IPS DF 6.9 (cell line): ENCODE measurements at regions not wholly inside any gene's neighbourhood (a gene's known extent, or its start where the extent isn't known, plus 50 kb on each side); places are given as distances from the start of the nearest gene placed in this dataset.

Experiments
- DNase-seq: peaks from one replicate; pipeline ENCODE4 v3.0.0-alpha.2; 2013; ENCODE audit warnings: low read depth, low spot score
- H3K27ac ChIP-seq: one replicate; pipeline ENCODE4 v1.5.1; 2013; ENCODE audit warnings: low read length, control low read depth
- H3K27me3 ChIP-seq: 2 replicates; pipeline ENCODE4 v1.6.1; 2013; ENCODE audit warnings: mild to moderate bottlenecking, low read length; ENCODE audit not compliant: control insufficient read depth, insufficient read depth
- H3K36me3 ChIP-seq: 2 replicates; pipeline ENCODE4 v1.6.1; 2013; ENCODE audit warnings: low read length; ENCODE audit not compliant: control insufficient read depth, insufficient read depth
- H3K4me1 ChIP-seq: 2 replicates; pipeline ENCODE4 v1.6.1; 2013; ENCODE audit warnings: low read length; ENCODE audit not compliant: control insufficient read depth, insufficient read depth
- H3K4me3 ChIP-seq: 2 replicates; pipeline ENCODE4 v1.5.1; 2013; ENCODE audit warnings: mild to moderate bottlenecking, low read length
- H3K9me3 ChIP-seq: 2 replicates; pipeline ENCODE4 v1.6.1; 2013; ENCODE audit warnings: low read length, inconsistent platforms; ENCODE audit not compliant: control insufficient read depth, insufficient read depth
- WGBS: extraction: QIAGEN DNeasy Blood & Tissue Kit; methylation state at CpG from one replicate; pipeline ENCODE4 v1.1.7; 2013; ENCODE audit warnings: mixed read lengths, missing lambda C conversion rate; ENCODE audit not compliant: insufficient read length, insufficient coverage; 5-methylcytosine and 5-hydroxymethylcytosine counted together

GRCh38 chr7:15972862-15973275 is 286.4 kb upstream of the MEOX2 start:
- Histone ChIP-seq H3K4me1 (no peaks in the 10 kb centered on the region), H3K9me3 (no peaks in the 10 kb centered on the region), H3K4me3 (no peak overlapping the region), H3K27ac (no peak overlapping the region), H3K27me3 (no peaks in the 10 kb centered on the region), H3K36me3 (no peaks in the 10 kb centered on the region)
- no peak for DNase-seq
- WGBS = no CpG with 5 or more reads among the region's 3 CpGs

- Histone ChIP-seq H3K27me3 (no peaks in the 10 kb centered on the region), H3K9me3 (no peaks in the 10 kb centered on the region), H3K36me3 (no peaks in the 10 kb centered on the region), H3K4me3 (no peak overlapping the region), H3K27ac (no peak overlapping the region), H3K4me1 (no peaks in the 10 kb centered on the region)
- no peak for DNase-seq
- no CpG with 5 or more reads among the region's 3 CpGs for WGBS
Measured at GRCh38 chr7:15967551-15967950, 281.1 kb upstream of the MEOX2 start.

- Histone ChIP-seq H3K27me3 (no peaks in the 10 kb centered on the region), H3K4me1 (no peaks in the 10 kb centered on the region), H3K27ac (no peak overlapping the region), H3K4me3 (no peak overlapping the region), H3K9me3 (no peaks in the 10 kb centered on the region), H3K36me3 (no peaks in the 10 kb centered on the region)
- no peak for DNase-seq
- WGBS = no CpG with 5 or more reads among the region's 2 CpGs
Measured at GRCh38 chr7:15967121-15967520, 280.6 kb upstream of the MEOX2 start.

- no peak overlapping the region for H3K27ac ChIP-seq
- no peaks in the 10 kb centered on the region for H3K27me3 ChIP-seq
- no peak for DNase-seq
- H3K9me3 ChIP-seq = no peaks in the 10 kb centered on the region
- H3K36me3 ChIP-seq = no peaks in the 10 kb centered on the region
- no peaks in the 10 kb centered on the region for H3K4me1 ChIP-seq
- no CpG with 5 or more reads among the region's 3 CpGs for WGBS
- no peak overlapping the region for H3K4me3 ChIP-seq
Measured at GRCh38 chr7:15963206-15963605, 276.7 kb upstream of the MEOX2 start.

- no peak overlapping the region for H3K27ac ChIP-seq
- no peak for DNase-seq
- no peaks in the 10 kb centered on the region for H3K4me1 ChIP-seq
- no peak overlapping the region for H3K4me3 ChIP-seq
- no CpG with 5 or more reads among the region's 2 CpGs for WGBS
- H3K9me3 ChIP-seq = no peaks in the 10 kb centered on the region
- H3K27me3 ChIP-seq = no peaks in the 10 kb centered on the region
- no peaks in the 10 kb centered on the region for H3K36me3 ChIP-seq
Measured at GRCh38 chr7:15954671-15955354, 268.3 kb upstream of the MEOX2 start.

GRCh38 chr7:15950299-15950698 is 263.8 kb upstream of the MEOX2 start:
- H3K4me1 ChIP-seq = no peaks in the 10 kb centered on the region
- H3K4me3 ChIP-seq = no peak overlapping the region
- WGBS = no CpG with 5 or more reads among the region's 3 CpGs
- no peaks in the 10 kb centered on the region for H3K27me3 ChIP-seq
- no peak overlapping the region for H3K27ac ChIP-seq
- no peak for DNase-seq
- H3K9me3 ChIP-seq = no peaks in the 10 kb centered on the region
- no peaks in the 10 kb centered on the region for H3K36me3 ChIP-seq

- Histone ChIP-seq H3K27me3 (no peaks in the 10 kb centered on the region), H3K36me3 (no peaks in the 10 kb centered on the region), H3K27ac (no peak overlapping the region), H3K9me3 (no peaks in the 10 kb centered on the region), H3K4me1 (no peaks in the 10 kb centered on the region), H3K4me3 (no peak overlapping the region)
- no CpG with 5 or more reads among the region's 2 CpGs for WGBS
- DNase-seq = no peak
Measured at GRCh38 chr7:15947754-15948153, 261.3 kb upstream of the MEOX2 start.

- H3K27me3 ChIP-seq = no peaks in the 10 kb centered on the region
- H3K36me3 ChIP-seq = no peaks in the 10 kb centered on the region
- H3K9me3 ChIP-seq = no peaks in the 10 kb centered on the region
- H3K27ac ChIP-seq = no peak overlapping the region
- no peak for DNase-seq
- H3K4me3 ChIP-seq = no peak overlapping the region
- H3K4me1 ChIP-seq = no peaks in the 10 kb centered on the region
Measured at GRCh38 chr7:15938115-15938514, 251.6 kb upstream of the MEOX2 start.

- Histone ChIP-seq H3K9me3 (no peaks in the 10 kb centered on the region), H3K27ac (no peak overlapping the region), H3K4me1 (no peaks in the 10 kb centered on the region), H3K36me3 (no peaks in the 10 kb centered on the region), H3K27me3 (no peaks in the 10 kb centered on the region), H3K4me3 (no peak overlapping the region)
- DNase-seq = no peak
Measured at GRCh38 chr7:15937571-15937970, 251.1 kb upstream of the MEOX2 start.

GRCh38 chr7:15936991-15937390 is 250.5 kb upstream of the MEOX2 start:
- Histone ChIP-seq H3K36me3 (no peaks in the 10 kb centered on the region), H3K9me3 (no peaks in the 10 kb centered on the region), H3K4me3 (no peak overlapping the region), H3K4me1 (no peaks in the 10 kb centered on the region), H3K27ac (no peak overlapping the region), H3K27me3 (no peaks in the 10 kb centered on the region)
- no peak for DNase-seq
- WGBS = no CpG with 5 or more reads among the region's 2 CpGs

GRCh38 chr7:15932318-15932717 is 245.8 kb upstream of the MEOX2 start:
- H3K36me3 ChIP-seq = no peaks in the 10 kb centered on the region
- no peak for DNase-seq
- no peaks in the 10 kb centered on the region for H3K9me3 ChIP-seq
- no peak overlapping the region for H3K4me3 ChIP-seq
- no peaks in the 10 kb centered on the region for H3K4me1 ChIP-seq
- no peaks in the 10 kb centered on the region for H3K27me3 ChIP-seq
- WGBS = no CpG with 5 or more reads among the region's 1 CpG
- no peak overlapping the region for H3K27ac ChIP-seq
